Stomach (tissue), 4 donors: ENCODE measurements at regions not wholly inside any gene's neighbourhood (a gene's known extent, or its start where the extent isn't known, plus 50 kb on each side); places are given as distances from the start of the nearest gene placed in this dataset.

Experiments
- CTCF ChIP-seq, 7 experiments: fragments of 450-650 bp in 4 of 7; fragments of 200-600 bp in 3 of 7; sonication (generic) in 3 of 7; IDR thresholded peaks; one replicate each; pipeline ENCODE4 v1.5.1; 2016 to 2019; ENCODE audit warnings: antibody characterized with exemption in 7 of 7, control low read depth in 2 of 7, mild to moderate bottlenecking in 1 of 7
- EP300 ChIP-seq: sonication (generic); formaldehyde crosslinking; IDR thresholded peaks from one replicate; pipeline ENCODE4 v1.6.1; 2017; ENCODE audit warnings: antibody characterized with exemption

GRCh38 chr9:117963493-117964090 lies 259.4 kb downstream of the TLR4 start:
- TF ChIP-seq EP300 = no peak
- TF ChIP-seq CTCF (IDR thresholded peaks at IDR 0.05) = no peak
